ENCODE measurements at regions not wholly inside any gene's neighbourhood (a gene's known extent, or its start where the extent isn't known, plus 50 kb on each side); places are given as distances from the start of the nearest gene placed in this dataset.

DNA sequence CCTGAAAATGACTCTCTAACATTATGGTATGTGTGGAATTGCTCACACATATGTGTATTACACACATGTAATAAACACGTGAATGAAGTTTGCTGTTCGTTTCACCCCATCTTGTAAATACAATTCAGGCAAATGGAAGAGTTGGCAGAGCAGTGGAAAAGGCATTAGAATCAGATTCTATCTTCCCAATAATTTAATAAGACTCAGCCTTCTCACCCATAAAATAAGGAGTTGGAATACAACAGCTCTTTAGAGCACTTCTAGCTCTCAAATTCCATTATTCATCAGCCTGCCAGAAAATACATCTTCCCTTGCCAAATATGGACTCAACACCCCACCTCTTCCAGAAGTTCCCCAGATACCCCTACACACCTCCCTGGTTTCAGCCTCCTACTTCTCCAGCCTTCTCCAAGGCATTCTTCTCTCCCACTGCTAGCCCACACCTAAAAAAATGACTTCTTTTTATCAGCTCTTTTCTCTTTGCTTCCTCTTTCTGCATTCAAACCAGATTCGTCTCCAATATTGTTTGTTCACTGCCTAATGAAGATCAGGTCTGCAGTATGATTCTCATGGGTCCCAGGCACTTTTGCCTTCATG is 66.2 kb upstream of the DYRK2 start:
- TF ChIP-seq, protein P1, sequence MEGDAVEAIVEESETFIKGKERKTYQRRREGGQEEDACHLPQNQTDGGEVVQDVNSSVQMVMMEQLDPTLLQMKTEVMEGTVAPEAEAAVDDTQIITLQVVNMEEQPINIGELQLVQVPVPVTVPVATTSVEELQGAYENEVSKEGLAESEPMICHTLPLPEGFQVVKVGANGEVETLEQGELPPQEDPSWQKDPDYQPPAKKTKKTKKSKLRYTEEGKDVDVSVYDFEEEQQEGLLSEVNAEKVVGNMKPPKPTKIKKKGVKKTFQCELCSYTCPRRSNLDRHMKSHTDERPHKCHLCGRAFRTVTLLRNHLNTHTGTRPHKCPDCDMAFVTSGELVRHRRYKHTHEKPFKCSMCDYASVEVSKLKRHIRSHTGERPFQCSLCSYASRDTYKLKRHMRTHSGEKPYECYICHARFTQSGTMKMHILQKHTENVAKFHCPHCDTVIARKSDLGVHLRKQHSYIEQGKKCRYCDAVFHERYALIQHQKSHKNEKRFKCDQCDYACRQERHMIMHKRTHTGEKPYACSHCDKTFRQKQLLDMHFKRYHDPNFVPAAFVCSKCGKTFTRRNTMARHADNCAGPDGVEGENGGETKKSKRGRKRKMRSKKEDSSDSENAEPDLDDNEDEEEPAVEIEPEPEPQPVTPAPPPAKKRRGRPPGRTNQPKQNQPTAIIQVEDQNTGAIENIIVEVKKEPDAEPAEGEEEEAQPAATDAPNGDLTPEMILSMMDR (IDR thresholded peaks at IDR 0.05 in 8 of 11, conservative IDR thresholded peaks at IDR 0.05 in 3 of 11): no peak
- no peak for TF ChIP-seq POLR2AphosphoS5 (IDR thresholded peaks at IDR 0.05)

All from spleen (tissue), 7 donors.